ENCODE measurements at regions not wholly inside any gene's neighbourhood (a gene's known extent, or its start where the extent isn't known, plus 50 kb on each side); places are given as distances from the start of the nearest gene placed in this dataset.

DNA sequence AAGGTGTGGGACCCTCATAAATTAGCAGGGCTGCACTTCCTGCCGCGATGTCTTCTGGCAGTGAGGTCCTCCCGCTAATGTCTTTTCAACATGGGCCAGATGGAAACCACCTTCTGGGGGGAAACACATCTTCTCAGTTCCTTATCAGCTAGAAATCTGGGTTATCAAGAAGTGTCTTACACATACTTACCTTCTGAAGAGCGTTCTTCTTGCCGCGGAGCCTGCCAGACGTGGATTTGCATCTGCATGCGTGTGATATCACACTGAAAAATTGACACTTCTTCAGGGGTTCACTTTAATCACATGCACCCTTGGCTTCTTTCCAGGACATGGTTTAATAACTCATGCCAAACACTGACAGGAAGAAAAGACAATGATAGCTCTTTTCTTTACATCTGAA is 163.5 kb upstream of the SOX11 start:
- DNase-seq: no peak

DNA sequence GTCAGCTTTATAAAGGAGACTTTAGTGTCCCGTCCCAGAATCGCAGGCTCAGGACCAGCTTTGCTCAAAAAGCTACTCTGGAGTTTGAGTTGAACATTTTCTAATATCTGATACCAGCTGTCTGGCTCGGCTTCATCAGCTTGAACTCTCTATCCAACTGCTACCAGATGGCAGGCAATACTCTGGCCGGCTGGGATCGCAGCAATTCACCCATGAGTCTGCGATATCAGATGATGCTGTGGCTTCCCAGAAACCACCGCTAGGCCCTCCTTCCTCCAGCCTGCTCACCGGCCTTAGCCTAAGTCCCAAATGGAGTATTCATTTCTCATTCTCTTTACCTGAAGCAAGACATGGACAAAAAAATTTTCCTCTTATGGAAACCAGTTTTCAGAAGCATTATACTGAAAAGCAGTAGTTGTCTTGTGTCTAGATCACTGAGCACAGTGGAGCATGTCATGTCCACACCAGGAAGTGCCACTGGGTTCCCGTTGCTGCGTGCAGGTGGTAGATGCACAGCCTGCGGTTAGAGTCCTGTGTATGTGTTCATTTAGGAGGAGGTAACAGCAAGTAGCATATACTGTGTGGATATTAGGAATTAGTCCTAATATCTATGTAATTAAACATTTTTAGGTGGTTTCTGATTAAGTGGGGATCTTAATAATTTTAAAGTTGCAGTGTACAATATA is 162.0 kb upstream of the SOX11 start:
- no peak for DNase-seq

DNA sequence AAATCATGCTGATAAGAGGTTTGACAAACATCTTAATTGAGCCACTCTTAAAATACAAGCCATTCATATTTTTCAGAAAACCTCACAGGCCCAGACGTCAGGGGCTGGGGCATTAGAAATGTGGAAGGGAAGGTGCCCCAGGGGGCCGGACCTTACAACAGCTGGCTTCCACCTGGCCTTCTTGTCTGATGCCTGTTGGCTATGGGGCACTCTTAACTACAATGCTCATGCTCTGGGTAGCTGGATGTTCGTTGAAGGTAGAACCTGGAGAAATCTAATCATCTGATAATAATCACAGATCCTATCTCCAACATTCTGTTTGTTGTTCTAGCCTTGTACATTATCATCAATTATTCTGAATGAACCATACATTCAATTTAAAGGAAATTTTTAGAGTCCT is 156.9 kb upstream of the SOX11 start:
- DNase-seq: no peak

DNA sequence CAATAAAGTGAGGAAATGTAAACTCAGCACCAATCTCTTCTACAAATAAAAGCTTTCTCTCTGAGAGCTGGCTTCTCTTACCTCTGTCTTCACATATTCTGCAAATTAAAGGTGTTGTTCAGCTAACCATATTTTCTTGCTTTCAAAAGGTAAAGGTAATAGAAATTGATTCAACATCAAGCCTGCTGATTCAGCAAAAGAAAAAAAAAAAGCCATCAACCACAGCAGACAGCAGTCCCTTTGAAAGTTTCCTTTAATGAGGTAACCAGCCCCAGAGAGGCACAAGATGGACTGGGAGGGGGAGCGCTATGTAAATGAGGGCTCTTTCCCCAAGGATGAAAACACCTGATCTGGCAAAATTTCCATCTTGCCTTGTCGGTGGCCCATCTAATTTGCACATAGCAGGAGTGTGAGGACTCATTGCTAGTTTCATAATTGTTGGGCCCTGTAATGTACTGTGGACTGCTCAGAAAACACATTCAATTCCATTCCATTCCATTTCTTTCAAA is 154.9 kb upstream of the SOX11 start:
- no peak for DNase-seq

DNA sequence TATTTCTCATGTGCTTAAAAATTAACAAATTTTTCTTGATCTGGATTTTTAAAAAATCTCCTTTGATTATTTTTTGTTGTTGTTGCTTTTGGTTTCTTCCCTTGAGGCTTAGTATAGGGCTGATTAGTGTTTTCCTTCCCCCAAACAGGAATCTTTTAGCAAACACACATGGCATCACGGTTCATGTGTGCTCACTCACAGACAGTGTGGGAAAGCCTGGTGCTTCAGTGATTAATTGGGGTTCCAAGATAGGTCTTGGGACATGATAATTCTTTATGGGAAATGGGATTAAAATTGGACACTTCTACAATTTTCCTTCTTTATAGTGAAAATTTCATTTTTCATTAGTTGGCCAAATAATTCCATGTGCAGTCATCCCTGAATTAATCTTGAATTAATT is 153.9 kb upstream of the SOX11 start:
- no peak for DNase-seq

DNA sequence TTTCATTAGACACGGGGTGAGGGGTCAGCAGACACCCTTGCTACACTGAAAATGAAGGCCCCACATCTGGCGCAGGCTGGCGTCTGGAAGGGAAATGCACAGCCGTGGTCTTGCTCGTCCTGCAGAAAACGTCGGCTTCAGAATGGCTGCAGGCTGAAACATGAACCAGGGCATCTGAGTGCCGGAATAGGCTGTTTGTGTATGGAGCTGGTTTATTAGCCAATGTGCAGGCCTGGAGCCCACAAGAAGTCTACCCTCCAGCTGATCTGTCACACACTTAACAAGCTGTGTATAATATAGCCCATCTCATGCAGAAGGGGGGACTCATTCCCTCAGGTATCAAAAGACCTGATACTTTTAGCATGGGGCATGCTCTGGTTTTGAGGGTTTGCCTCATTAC is 153.4 kb upstream of the SOX11 start:
- no peak for DNase-seq

DNA sequence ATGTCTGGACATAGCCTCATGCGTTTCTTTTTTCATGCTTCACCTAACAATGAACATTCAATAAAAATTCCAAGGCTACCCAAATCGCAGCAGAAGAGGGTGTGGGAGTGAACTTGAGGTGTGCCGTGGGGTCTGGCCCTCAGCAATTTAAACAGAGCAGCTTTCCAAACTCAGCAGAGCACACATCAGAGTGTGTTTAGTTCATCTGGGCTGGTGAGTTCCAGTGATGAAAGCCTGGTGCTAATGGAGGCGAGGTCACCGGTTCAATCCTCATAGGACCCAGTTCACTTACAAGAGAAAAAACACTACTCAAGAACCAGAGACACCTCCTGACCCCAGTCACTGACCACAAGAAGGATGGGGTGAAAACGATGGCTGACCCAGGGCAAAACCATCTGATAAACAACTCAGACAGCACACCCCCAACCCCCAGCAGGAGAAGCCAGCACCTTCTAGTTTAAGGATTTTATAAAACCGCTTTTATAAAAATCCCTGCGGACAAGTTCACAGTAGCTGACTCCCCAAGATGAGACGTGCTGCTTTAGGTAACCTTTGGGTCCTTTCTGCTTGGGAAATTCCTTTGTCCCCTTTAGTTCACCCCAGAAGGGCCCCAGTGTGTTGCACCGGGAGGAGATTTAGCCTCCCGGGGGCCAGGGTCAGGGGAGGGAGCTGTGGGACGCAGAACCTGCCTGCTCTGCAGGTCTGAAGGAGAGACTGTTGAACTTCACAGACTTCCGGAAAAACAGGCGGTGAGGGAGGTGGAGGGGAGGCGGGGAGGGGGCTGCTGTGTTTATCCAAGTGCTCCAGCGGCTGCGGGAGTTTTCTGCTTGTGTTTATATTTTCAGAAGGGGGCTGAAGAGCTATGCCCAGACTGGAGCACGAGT is 152.7 kb upstream of the SOX11 start:
- no peak for DNase-seq

DNA sequence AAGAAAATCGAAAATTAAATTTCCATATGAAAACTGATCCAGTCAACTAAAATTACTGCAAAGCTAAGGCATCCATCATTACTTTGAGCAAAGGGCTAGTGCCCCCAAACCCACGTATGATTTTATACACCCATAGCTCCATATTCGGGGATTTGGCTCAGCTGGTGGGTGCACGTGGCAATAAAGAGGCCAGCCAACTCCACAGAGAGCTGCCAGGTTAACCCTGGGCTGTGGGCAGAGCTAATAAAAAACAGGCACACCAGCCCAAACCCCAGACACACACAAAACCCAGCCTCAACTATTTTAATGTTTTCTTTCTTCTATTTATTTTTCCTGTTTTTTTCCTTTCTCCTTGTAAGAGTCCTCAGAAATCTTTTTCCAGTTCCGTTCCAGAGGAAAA is 151.3 kb upstream of the SOX11 start:
- DNase-seq: no peak

DNA sequence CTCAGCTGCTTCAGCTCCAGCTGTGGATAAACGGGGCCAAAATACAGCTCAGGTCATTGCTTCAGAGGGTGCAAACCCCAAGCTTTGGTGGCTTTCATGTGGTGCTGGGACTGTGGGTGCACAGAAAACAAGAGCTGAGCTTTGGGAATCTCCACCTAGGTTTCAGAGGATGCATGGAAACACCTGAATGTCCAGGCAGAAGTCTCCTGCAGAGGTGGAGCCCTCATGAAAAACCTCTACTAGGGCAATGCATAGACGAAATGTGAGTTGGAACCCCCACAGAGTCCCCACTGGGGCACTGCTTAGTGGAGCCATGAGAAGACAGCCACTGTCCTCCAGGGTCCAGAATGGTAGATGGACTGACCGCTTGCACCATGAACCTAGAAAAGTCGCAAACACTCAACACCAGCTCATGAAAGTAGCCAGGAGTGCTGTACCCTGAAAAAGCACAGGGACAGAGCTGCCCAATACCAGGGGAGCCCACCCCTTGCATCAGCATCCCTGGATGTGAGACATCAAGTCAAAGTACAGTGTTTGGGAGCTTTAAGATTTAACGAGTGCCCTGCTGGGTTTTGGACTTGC is 147.9 kb upstream of the SOX11 start:
- no peak for DNase-seq

DNA sequence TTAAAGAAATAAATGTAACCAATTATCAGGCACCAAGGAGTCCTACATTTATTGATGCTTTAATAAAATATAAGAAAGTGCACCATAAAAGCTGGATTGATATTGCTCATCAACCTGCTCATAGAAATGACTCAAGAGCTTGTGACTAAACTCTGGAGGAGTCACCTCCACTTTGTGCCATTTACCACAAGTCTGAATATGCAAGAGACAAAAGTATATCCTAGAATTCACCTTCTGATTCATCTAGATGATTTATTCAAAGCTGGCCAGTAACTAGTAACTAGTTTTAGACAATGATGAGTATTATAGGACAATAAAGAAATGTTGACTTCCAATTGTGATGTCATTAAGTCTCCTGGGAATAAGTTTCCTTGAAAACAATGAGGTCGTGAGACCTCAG is 146.0 kb upstream of the SOX11 start:
- DNase-seq: no peak

DNA sequence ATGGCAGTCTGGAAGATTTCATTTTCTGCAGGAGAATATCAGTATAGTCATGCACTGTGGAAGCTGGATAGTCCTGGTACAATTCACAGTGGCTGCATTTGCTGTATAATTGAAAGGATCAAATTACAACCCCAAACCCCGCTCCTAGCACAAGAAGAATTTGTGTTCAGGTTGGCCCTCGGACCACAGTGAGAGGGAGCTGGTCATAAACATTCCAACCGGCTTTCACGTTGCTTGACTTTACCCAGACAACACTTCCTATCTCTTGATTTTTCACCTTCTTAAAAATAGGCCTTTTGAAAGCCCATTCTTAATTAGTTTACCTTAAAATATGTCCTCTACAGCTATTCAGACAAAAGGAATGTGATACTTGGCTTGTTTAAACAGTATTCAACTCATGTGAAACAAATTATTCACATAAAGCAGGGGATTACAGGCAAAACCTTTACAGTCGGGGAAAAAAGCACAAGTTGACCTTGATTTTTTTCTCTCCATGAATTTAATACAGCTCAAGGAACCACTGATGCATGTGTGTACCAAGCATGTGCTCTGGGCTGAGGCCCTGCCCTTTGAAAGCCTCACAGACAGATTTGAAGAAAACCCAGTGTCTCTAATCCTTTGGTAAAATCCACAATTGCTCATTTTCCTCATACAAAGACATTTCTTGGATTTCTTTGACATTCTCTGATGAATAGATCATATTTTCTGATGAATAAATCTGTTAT is 143.0 kb upstream of the SOX11 start:
- no peak for DNase-seq

DNA sequence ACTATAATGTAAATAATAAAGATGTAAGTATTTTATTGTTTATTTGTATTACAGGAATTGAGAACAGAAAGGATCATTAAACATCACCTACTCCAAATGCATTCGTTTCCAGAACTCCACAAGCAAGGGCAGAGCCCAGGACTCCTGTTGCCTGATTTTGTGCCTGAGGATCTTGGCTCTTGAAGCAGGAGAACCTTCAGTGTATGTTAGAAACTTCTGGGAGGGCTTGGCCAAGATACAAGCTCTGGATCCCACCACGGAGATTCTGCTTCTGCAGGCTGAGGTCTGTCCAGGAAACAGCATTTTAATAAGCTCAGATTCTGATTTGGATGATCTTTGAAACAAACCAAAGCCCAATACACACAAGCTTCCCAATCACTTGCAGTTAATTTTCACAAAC is 142.4 kb upstream of the SOX11 start:
- DNase-seq: no peak

DNA sequence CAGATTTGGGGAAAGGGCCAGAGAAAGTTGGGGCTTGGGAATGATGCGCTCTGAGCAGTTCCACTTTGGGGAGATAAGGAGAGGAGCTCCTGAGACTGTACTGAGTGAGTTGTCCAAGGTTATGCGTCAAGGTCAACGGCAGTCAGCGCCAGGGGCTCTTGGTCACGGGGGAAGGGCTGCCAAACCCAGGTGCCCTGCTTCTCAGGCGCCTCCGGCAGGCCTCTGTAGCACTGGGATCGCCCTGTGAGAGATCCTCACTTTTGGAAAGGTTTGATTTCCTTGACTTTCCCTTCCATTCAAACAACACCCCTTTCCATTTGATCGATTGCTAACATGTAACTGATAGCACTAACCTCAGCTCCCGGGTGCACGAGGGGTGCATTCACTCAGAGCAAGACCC is 136.5 kb upstream of the SOX11 start:
- DNase-seq: no peak

DNA sequence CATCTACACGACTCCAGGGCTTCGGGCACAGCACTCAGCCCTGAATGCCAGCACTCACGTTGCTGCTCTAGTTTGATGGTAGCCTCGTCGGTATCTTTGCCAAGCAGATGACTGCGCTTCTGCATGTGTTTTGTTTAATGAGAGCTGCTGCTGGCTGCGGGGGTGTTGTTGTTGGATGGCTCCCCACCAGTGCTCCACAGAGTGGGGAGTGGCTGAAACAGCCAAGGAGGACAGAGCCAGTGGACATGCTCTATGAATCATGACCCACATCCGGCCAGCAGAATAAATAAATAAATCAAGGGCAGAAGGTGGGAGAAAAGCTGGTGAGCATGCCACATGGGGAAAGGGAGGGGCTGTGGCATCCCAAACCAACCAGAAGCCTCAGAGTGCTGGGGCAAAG is 131.2 kb upstream of the SOX11 start:
- no peak for DNase-seq

DNA sequence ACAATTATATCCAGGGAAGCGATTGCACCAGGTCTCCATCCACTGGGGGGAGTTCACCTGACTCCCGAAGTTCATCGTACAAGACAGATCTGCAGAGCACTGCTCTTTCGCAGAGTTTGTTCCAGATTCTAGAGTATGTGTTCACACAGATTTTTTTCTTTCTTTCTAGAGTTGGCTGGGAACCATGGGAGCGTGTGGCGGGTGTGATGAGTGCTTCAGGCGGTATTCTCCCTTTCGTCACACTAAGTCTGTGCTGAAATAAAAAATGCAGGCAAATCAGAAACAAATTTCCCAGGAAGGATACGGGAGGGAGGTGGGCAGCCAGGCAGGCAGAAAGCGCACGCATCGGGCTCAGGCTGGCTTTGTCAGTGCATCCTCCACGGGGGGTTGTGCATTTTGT is 129.8 kb upstream of the SOX11 start:
- no peak for DNase-seq

DNA sequence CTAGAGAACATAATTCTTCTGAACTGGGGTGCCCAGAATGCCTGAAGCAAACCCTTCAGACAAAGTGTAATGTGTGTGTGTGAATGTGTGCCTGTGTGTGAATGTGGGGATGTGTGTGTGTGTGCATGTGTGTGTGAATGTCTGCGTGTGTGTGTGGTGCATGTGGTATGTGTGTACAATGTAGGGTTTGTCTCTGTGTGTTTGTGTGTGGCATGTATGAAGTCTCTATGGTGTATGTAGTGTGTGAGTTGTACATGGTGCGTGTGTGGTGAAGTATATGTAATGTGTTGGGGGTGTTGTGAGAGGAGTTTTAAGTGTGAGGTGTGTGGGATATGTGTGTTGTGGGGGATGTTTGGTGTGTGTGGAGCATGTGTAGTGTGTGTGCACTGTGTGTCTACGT is 129.3 kb upstream of the SOX11 start:
- no peak for DNase-seq

DNA sequence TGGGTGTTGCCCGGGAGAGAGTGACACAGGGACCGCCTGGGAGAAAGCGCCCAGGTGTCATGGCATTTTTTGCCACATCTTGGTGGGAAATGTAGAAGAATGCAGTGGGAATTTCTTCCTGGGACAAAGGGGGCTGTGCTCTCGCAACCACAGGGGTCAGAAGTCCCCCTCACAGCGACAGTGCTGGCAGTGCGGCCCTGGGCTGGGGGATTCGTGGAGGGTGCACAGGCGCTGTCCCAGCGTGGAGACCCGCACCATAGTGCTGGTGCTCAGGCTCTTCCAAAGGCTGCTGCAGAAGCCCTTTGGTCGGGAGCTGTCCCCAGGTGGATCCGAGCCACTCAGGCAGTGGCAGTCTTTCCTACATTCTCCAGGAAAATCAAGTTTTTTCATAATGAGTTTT is 128.8 kb upstream of the SOX11 start:
- no peak for DNase-seq

DNA sequence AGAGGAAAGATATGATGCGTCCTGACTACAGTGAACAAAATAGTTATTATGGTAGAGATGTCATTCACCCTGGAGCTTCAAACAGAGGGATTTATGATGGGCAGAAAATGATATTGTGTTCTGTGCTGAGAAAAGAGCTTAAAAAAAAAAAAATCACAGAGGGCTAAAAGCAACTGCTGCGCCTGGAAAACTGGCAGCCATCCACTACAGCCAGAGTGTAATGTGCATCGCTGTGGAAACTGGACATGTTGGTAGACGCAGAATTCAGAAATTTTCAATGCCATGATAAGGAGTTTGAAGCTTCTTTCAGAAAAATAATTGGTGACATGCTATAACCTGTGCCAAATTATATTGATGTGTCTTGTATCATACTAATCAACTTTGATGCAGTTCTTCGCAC is 122.9 kb upstream of the SOX11 start:
- no peak for DNase-seq

DNA sequence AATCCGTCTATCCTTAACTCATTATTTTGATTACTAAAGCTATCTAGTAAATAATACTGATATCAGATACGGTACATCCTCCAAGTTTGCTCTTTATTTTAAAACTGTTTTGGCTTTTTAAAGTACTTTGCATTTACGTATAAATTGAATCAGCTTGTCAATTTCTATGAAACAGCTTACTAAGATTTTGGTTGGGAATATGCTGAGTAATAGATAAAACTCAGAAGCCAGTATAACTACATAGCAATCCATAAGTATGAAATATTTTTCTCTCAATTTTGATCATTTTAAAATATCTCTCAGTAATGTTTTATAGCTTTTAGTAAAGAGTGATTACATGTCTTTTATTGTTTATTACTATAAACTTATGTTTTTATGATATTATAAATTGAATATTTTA is 116.2 kb upstream of the SOX11 start:
- no peak for DNase-seq

DNA sequence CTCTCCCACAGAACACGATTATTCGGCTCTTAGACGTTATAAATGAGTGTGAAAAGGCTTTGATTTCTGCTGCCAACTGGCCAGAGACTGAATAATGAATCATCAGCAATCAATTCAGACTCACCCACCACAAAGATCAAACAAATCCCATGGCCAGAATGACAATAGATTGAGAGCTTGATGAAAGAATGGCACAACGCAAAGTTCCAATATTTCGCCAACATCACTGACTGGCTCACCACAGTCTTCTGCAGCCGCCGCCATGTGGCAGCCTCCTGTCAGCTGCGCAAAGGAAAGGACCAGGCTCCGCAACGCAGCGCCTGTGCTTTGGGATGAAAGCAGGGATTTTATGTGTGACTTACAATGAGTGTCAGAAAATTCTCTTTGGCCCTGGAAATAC is 104.4 kb upstream of the SOX11 start:
- no peak for DNase-seq

DNA sequence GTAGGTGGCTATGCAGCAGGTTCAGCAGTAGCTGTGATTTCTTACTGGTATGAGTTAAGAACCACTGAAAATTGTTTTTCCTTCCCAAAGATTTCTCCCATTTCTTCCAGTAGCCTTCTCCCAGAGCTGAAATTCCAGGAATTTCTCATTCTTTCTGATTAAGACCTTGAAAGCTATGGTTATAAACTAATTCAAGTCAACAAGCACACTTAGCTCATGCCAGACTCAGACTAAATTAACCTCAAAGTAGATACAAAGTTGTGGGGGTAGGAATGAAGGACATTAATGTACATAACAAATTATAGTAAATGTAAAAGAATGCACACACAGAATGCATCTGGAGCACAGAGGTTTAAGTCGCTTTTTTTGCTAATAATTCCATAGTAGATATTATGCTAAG is 103.6 kb upstream of the SOX11 start:
- DNase-seq: no peak

DNA sequence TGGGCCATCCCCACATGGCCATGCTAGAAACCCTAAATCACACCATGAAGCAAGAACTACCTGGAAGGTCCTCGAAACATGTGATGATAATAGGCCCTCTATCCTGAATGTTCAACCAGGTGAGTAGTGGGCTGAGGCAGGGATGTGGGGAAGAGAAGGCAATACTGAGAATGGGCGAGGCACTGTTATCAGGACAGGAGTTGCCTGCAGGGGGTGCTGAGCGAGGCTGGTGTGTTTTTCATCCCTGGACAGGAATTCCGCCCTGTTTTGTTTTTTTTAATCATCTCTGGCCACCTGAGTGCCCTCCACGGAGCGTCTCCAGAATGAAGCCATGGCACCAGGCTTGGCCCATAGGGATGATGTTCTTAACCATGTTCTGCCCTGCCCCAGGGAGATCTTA is 103.0 kb upstream of the SOX11 start:
- no peak for DNase-seq

DNA sequence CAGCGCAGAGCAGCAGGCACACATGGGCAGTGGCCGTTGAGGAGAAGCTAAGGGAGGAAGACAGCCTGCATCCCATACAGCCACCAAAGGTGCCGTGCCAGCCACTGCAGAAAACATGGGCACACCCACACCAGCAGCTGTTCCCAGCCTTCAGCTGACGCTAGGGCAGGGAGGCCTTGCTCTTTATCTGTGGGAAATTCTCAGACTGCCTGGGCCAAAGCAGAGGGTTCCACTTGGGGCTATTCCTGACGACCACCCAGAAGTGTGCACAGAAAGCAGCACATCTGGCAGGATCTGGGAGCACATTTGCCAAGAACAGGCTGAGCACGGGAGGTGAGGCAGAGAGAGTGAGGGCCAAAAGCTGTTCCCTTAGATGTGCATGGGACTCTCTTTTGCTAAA is 101.3 kb upstream of the SOX11 start:
- DNase-seq: no peak

DNA sequence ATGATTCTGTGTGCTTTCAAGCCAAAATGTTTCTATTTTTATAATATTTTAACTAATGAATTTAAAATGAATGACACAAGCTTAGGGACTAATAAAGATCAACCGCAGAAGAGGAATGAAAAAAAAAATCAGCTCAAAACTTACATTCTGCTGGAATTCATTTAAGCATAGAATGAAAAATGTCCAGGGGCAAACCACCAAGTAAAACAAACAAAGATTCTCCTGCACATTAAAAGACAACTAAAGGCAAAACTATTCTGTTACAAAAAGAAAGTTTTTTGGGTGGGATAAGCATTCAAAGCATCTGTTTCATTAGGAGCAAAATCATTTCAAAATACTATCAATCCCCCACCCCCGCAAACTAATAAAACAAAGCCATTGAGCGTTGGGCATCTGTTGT is 99.3 kb upstream of the SOX11 start:
- DNase-seq: no peak
